Brain microvascular endothelial cell (primary cell): ENCODE measurements at regions not wholly inside any gene's neighbourhood (a gene's known extent, or its start where the extent isn't known, plus 50 kb on each side); places are given as distances from the start of the nearest gene placed in this dataset.

Source experiments
- DNase-seq: peaks from one replicate; pipeline ENCODE4 v3.0.0-alpha.2; 2020
- H3K27ac ChIP-seq: fragments of 250-450 bp; sonication (Bioruptor Pico); 2 replicates; pipeline ENCODE4 v1.5.1; 2020; ENCODE audit warnings: mild to moderate bottlenecking, moderate library complexity
- H3K27me3 ChIP-seq: fragments of 250-450 bp; sonication (Bioruptor Pico); replicated peaks from 2 replicates; pipeline ENCODE4 v1.5.1; 2020; ENCODE audit warnings: mild to moderate bottlenecking
- H3K36me3 ChIP-seq: fragments of 250-450 bp; sonication (Bioruptor Pico); replicated peaks from 2 replicates; pipeline ENCODE4 v1.5.1; 2020; ENCODE audit warnings: mild to moderate bottlenecking
- H3K4me3 ChIP-seq: 2 replicates; pipeline ENCODE4 v1.5.1; 2011; ENCODE audit warnings: low read depth, mild to moderate bottlenecking, control low read depth, low read length, moderate library complexity
- CTCF ChIP-seq: IDR thresholded peaks from 2 replicates; pipeline ENCODE4 v1.5.1; 2011; ENCODE audit warnings: low read depth, mild to moderate bottlenecking, moderate library complexity, low read length, control low read depth, inconsistent platforms; ENCODE audit errors: missing control alignments
- in situ Hi-C: cut with HindIII; loops from 2 replicates; pipeline ENCODE4 v1.10.0; 2017; ENCODE audit warnings: low sequenced_read_pairs, low pct_ligation_motif_present

GRCh38 chr20:23212011-23212410, 125.9 kb upstream of the CD93 start:
- H3K27ac ChIP-seq, result no peak overlapping the region
- DNase-seq, result no peak
- no peak for TF ChIP-seq CTCF
- H3K27me3 ChIP-seq, result no peaks in the 10 kb centered on the region
- in situ Hi-C loops, result no loop called here
- H3K36me3 ChIP-seq, result no peaks in the 10 kb centered on the region
- H3K4me3 ChIP-seq, result no peak overlapping the region

- Histone ChIP-seq H3K27ac (no peak overlapping the region), H3K36me3 (no peaks in the 10 kb centered on the region), H3K4me3 (no peak overlapping the region), H3K27me3 (no peaks in the 10 kb centered on the region)
- DNase-seq, result no peak
- in situ Hi-C loops, result no loop called here
- TF ChIP-seq CTCF, result no peak
Observed at GRCh38 chr20:23211164-23211563, 125.0 kb upstream of the CD93 start.

- no peaks in the 10 kb centered on the region for H3K36me3 ChIP-seq
- H3K27ac ChIP-seq, result no peak overlapping the region
- H3K4me3 ChIP-seq, result no peak overlapping the region
- no peak for DNase-seq
- in situ Hi-C loops, result no loop called here
- no peaks in the 10 kb centered on the region for H3K27me3 ChIP-seq
- no peak for TF ChIP-seq CTCF
Observed at GRCh38 chr20:23207826-23208540, 121.9 kb upstream of the CD93 start.

- H3K4me3 ChIP-seq, result no peak overlapping the region
- no peak for DNase-seq
- H3K36me3 ChIP-seq, result no peaks in the 10 kb centered on the region
- TF ChIP-seq CTCF, result no peak
- in situ Hi-C loops, result no loop called here
- H3K27me3 ChIP-seq, result no peaks in the 10 kb centered on the region
- H3K27ac ChIP-seq, result no peak overlapping the region
Observed at GRCh38 chr20:23206995-23207394, 120.9 kb upstream of the CD93 start.

GRCh38 chr20:23206061-23206460, 119.9 kb upstream of the CD93 start:
- TF ChIP-seq CTCF, result no peak
- H3K4me3 ChIP-seq, result no peak overlapping the region
- H3K27ac ChIP-seq, result no peak overlapping the region
- DNase-seq, result no peak
- H3K27me3 ChIP-seq, result no peaks in the 10 kb centered on the region
- in situ Hi-C loops, result no loop called here
- H3K36me3 ChIP-seq, result no peaks in the 10 kb centered on the region

GRCh38 chr20:23205611-23206041, 119.5 kb upstream of the CD93 start:
- Histone ChIP-seq H3K27me3 (no peaks in the 10 kb centered on the region), H3K27ac (no peak overlapping the region), H3K36me3 (no peaks in the 10 kb centered on the region), H3K4me3 (no peak overlapping the region)
- TF ChIP-seq CTCF, result no peak
- in situ Hi-C loops, result no loop called here
- DNase-seq, result no peak
